Liver (tissue), 8 donors: ENCODE measurements at regions not wholly inside any gene's neighbourhood (a gene's known extent, or its start where the extent isn't known, plus 50 kb on each side); places are given as distances from the start of the nearest gene placed in this dataset.

Experiments used
- DNase-seq: peaks from one replicate; pipeline ENCODE4 v3.0.0-alpha.2; 2017; ENCODE audit warnings: low spot score
- H3K27ac ChIP-seq, 2 donors: one replicate each; pipeline ENCODE4 v1.7.0; 2013; ENCODE audit warnings: inconsistent platforms in 2 of 2, low read length in 2 of 2, control low read depth in 1 of 2, low read depth in 1 of 2, mild to moderate bottlenecking in 1 of 2
- H3K27me3 ChIP-seq, 4 donors: one replicate each; pipeline versions ENCODE4 v1.6.1 to v1.7.0; 2013; ENCODE audit warnings: low read length in 3 of 4, inconsistent platforms in 1 of 4, mild to moderate bottlenecking in 1 of 4, moderate library complexity in 1 of 4; ENCODE audit not compliant: control insufficient read depth in 4 of 4, insufficient read depth in 4 of 4
- H3K36me3 ChIP-seq, 4 donors: one replicate each; pipeline versions ENCODE4 v1.6.1 to v1.7.0; 2013; ENCODE audit warnings: low read length in 3 of 4, mild to moderate bottlenecking in 3 of 4, low read depth in 1 of 4, moderate library complexity in 1 of 4; ENCODE audit not compliant: control insufficient read depth in 4 of 4, insufficient read depth in 3 of 4
- H3K4me1 ChIP-seq, 4 donors: one replicate each; pipeline versions ENCODE4 v1.6.1 to v1.7.0; 2013; ENCODE audit warnings: low read length in 3 of 4, mild to moderate bottlenecking in 3 of 4, moderate library complexity in 1 of 4; ENCODE audit not compliant: control insufficient read depth in 4 of 4, insufficient read depth in 4 of 4
- H3K4me3 ChIP-seq, 3 donors: one replicate each; pipeline versions ENCODE4 v1.6.1 to v1.7.0; 2013; ENCODE audit warnings: low read length in 3 of 3, control low read depth in 1 of 3, low read depth in 1 of 3, mild to moderate bottlenecking in 1 of 3
- H3K9ac ChIP-seq, 2 donors: one replicate each; pipeline ENCODE4 v1.7.0; 2013; ENCODE audit warnings: low read length in 2 of 2, mild to moderate bottlenecking in 2 of 2, moderate library complexity in 2 of 2, control low read depth in 1 of 2, low read depth in 1 of 2
- H3K9me3 ChIP-seq, 4 donors: one replicate each; pipeline versions ENCODE4 v1.6.1 to v1.7.0; 2013; ENCODE audit warnings: low read length in 3 of 4; ENCODE audit not compliant: control insufficient read depth in 4 of 4
- EGR1 ChIP-seq, 2 donors: IDR thresholded peaks; 2 replicates each; pipeline ENCODE4 v1.6.1; 2016 to 2018; ENCODE audit warnings: antibody characterized with exemption in 2 of 2, low read depth in 2 of 2
- FOXA1 ChIP-seq: IDR thresholded peaks from 2 replicates; pipeline ENCODE4 v1.6.1; 2016; ENCODE audit warnings: antibody characterized with exemption
- FOXA2 ChIP-seq: IDR thresholded peaks from 2 replicates; pipeline ENCODE4 v1.6.1; 2016; ENCODE audit warnings: antibody characterized with exemption
- GABPA ChIP-seq, 2 donors: IDR thresholded peaks in 1 of 2; conservative IDR thresholded peaks in 1 of 2; 2 replicates each; pipeline ENCODE4 v1.6.1; 2016; ENCODE audit warnings: antibody characterized with exemption in 2 of 2, mild to moderate bottlenecking in 1 of 2, moderate library complexity in 1 of 2
- HNF4A ChIP-seq, 2 donors: conservative IDR thresholded peaks; 2 replicates each; pipeline ENCODE4 v1.6.1; 2016; ENCODE audit warnings: antibody characterized with exemption in 2 of 2, mild to moderate bottlenecking in 2 of 2
- HNF4G ChIP-seq: IDR thresholded peaks from 2 replicates; pipeline ENCODE4 v1.6.1; 2016; ENCODE audit warnings: antibody characterized with exemption
- JUND ChIP-seq, 2 donors: IDR thresholded peaks; 2 replicates each; pipeline ENCODE4 v1.6.1; 2016; ENCODE audit warnings: antibody characterized with exemption in 2 of 2
- NR2F2 ChIP-seq: IDR thresholded peaks from 2 replicates; pipeline ENCODE4 v1.6.1; 2016; ENCODE audit warnings: antibody characterized with exemption
- RXRA ChIP-seq, 2 donors: IDR thresholded peaks; 2 replicates each; pipeline ENCODE4 v1.6.1; 2017 to 2018; ENCODE audit warnings: antibody characterized with exemption in 2 of 2, mild to moderate bottlenecking in 1 of 2
- SP1 ChIP-seq: IDR thresholded peaks from 2 replicates; pipeline ENCODE4 v1.6.1; 2018; ENCODE audit warnings: antibody characterized with exemption, mild to moderate bottlenecking
- TAF1 ChIP-seq: conservative IDR thresholded peaks from 2 replicates; pipeline ENCODE4 v1.6.1; 2016; ENCODE audit warnings: antibody characterized with exemption, mild to moderate bottlenecking
- YY1 ChIP-seq: IDR thresholded peaks from 2 replicates; pipeline ENCODE4 v1.6.1; 2016; ENCODE audit warnings: antibody characterized with exemption, mild to moderate bottlenecking
- WGBS: extraction: QIAGEN DNeasy Blood & Tissue Kit; methylation state at CpG from one replicate; pipeline ENCODE4 v1.1.7; 2013; 5-methylcytosine and 5-hydroxymethylcytosine counted together
- TF ChIP-seq, protein P1 (sequence below): fragments of 150-350 bp; IDR thresholded peaks from 2 replicates; pipeline ENCODE4 v1.5.1; 2017; ENCODE audit warnings: improper control_type of control experiment, low read depth, low read length; ENCODE audit not compliant: missing input control
- TF ChIP-seq, protein P2 (sequence below): IDR thresholded peaks from 2 replicates; pipeline ENCODE4 v1.6.1; 2016; ENCODE audit warnings: antibody characterized with exemption
- TF ChIP-seq, protein P3 (sequence below): IDR thresholded peaks from 2 replicates; pipeline ENCODE4 v1.6.1; 2016; ENCODE audit warnings: antibody characterized with exemption
- TF ChIP-seq, protein P4 (sequence below): IDR thresholded peaks from 2 replicates; pipeline ENCODE4 v1.6.1; 2016; ENCODE audit warnings: antibody characterized with exemption
- donor health status: healthy.
- donor health status: healthy.
- donor health status: healthy.
- donor health status: healthy.
- donor health status: healthy.

DNA sequence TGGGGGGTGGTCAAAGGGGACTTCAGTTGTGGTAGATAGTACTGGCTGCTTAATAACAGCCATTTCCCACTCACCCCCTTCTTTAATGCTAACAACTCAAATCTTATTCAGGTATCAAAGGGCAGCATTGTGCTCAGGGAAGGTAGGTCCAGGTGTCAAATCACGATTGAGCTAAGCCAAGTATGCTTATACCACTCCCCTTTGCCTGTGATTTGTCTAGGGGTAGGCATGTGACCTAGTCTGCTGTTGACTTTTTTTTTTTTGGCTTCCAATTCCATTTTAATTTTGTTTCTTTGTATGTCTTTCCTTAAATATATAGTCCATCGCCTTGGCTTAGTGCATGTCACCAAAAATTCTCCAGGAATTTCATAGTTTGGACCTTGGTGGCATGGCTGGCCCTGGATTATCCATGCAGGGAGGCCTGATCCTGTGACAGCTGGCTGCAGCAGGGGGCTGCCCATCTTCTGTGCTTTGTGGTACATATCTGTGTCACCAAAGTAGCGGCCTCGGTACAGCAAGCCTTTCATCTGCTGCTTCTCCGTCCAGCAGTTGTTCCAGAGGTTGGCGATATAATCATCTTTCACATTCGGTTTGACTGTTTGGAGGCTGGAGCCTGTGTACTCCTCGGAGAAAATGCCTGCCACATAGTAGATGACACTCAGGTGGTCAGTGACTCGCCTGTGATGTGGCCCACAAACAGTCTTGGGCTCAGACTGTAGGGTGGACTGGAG lies 68.1 kb upstream of the SPRED2 start:
- Histone ChIP-seq H3K4me3 (no peak overlapping the region), H3K9ac (no peak overlapping the region), H3K4me1 (no peaks in the 10 kb centered on the region), H3K36me3 (no peaks in the 10 kb centered on the region), H3K9me3 (no peaks in the 10 kb centered on the region), H3K27me3 (no peaks in the 10 kb centered on the region), H3K27ac (no peak overlapping the region)
- no peak for DNase-seq
- WGBS: 93% methylated on average over 9 of the region's 9 CpGs
- TF ChIP-seq EGR1 (IDR thresholded peaks at IDR 0.05; ENCODE audit: low read depth in 2 of 2) (no peak), FOXA1 (no peak), YY1 (no peak), TAF1 (no peak), SP1 (no peak), NR2F2 (no peak), FOXA2 (no peak), HNF4A (conservative IDR thresholded peaks at IDR 0.05) (no peak), RXRA (IDR thresholded peaks at IDR 0.05) (no peak), GABPA (IDR thresholded peaks at IDR 0.05 in 1 of 2, conservative IDR thresholded peaks at IDR 0.05 in 1 of 2) (no peak), JUND (IDR thresholded peaks at IDR 0.05) (no peak)
- TF ChIP-seq, protein P1, sequence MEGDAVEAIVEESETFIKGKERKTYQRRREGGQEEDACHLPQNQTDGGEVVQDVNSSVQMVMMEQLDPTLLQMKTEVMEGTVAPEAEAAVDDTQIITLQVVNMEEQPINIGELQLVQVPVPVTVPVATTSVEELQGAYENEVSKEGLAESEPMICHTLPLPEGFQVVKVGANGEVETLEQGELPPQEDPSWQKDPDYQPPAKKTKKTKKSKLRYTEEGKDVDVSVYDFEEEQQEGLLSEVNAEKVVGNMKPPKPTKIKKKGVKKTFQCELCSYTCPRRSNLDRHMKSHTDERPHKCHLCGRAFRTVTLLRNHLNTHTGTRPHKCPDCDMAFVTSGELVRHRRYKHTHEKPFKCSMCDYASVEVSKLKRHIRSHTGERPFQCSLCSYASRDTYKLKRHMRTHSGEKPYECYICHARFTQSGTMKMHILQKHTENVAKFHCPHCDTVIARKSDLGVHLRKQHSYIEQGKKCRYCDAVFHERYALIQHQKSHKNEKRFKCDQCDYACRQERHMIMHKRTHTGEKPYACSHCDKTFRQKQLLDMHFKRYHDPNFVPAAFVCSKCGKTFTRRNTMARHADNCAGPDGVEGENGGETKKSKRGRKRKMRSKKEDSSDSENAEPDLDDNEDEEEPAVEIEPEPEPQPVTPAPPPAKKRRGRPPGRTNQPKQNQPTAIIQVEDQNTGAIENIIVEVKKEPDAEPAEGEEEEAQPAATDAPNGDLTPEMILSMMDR: no peak
- TF ChIP-seq, protein P2, sequence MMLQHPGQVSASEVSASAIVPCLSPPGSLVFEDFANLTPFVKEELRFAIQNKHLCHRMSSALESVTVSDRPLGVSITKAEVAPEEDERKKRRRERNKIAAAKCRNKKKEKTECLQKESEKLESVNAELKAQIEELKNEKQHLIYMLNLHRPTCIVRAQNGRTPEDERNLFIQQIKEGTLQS: no peak
- TF ChIP-seq, protein P3, sequence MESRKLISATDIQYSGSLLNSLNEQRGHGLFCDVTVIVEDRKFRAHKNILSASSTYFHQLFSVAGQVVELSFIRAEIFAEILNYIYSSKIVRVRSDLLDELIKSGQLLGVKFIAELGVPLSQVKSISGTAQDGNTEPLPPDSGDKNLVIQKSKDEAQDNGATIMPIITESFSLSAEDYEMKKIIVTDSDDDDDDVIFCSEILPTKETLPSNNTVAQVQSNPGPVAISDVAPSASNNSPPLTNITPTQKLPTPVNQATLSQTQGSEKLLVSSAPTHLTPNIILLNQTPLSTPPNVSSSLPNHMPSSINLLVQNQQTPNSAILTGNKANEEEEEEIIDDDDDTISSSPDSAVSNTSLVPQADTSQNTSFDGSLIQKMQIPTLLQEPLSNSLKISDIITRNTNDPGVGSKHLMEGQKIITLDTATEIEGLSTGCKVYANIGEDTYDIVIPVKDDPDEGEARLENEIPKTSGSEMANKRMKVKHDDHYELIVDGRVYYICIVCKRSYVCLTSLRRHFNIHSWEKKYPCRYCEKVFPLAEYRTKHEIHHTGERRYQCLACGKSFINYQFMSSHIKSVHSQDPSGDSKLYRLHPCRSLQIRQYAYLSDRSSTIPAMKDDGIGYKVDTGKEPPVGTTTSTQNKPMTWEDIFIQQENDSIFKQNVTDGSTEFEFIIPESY: no peak

DNA sequence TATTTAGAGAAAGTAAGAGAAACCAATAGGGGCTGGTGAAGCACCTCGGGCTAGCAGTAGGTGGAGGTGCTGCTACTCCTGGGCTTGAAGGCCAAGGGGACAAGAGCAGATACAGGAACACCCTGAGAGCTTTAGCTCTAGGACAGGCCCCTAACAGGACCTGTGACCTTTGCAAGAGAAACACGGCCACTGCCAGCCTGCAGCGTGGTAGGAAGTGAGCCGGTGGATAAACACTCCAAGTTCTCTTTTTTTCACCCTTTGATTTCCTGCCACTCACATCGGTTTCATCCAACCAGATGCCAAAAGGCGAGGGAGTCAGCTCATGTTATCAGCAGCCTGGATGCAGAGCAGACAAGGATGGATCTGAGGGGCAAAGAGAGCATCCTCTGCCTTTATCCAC lies 66.8 kb upstream of the SPRED2 start:
- no peak overlapping the region for H3K4me3 ChIP-seq
- TF ChIP-seq HNF4G (no peak), RXRA (IDR thresholded peaks at IDR 0.05) (no peak), TAF1 (no peak)
- TF ChIP-seq, protein P4, sequence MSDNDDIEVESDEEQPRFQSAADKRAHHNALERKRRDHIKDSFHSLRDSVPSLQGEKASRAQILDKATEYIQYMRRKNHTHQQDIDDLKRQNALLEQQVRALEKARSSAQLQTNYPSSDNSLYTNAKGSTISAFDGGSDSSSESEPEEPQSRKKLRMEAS: no peak
- TF ChIP-seq, protein P1: no peak
- no peaks in the 10 kb centered on the region for H3K27me3 ChIP-seq
- WGBS: 50% methylated on average over 6 of the region's 6 CpGs
- H3K27ac ChIP-seq: no peak overlapping the region
- H3K4me1 ChIP-seq: no peaks in the 10 kb centered on the region
- no peaks in the 10 kb centered on the region for H3K9me3 ChIP-seq
- H3K9ac ChIP-seq: no peak overlapping the region
- DNase-seq: no peak
- H3K36me3 ChIP-seq: no peaks in the 10 kb centered on the region
